SK-N-MC (cell line): ENCODE measurements at regions not wholly inside any gene's neighbourhood (a gene's known extent, or its start where the extent isn't known, plus 50 kb on each side); places are given as distances from the start of the nearest gene placed in this dataset.

Experiments
- EZH2 ChIP-seq: fragments of 200-600 bp; sonication (generic); IDR thresholded peaks from one replicate; pipeline ENCODE4 v1.6.1; 2017; ENCODE audit warnings: antibody characterized with exemption
- POLR2AphosphoS5 ChIP-seq: IDR thresholded peaks from 2 replicates; pipeline ENCODE4 v1.6.1; 2012; ENCODE audit warnings: mild to moderate bottlenecking, low read depth, low read length, borderline replicate concordance

GRCh38 chr13:72567566-72567965 is 159.9 kb downstream of the MZT1 start:
- no peak for TF ChIP-seq POLR2AphosphoS5
- TF ChIP-seq EZH2 = no peak
